HFFc6 (cell line): ENCODE measurements at regions not wholly inside any gene's neighbourhood (a gene's known extent, or its start where the extent isn't known, plus 50 kb on each side); places are given as distances from the start of the nearest gene placed in this dataset.

Experiments used
- DNase-seq: peaks from one replicate; pipeline ENCODE4 v3.0.0-alpha.2; 2018
- H3K27ac Mint-ChIP-seq: 2 replicates; pipeline ENCODE4 v1.8.0; 2020; ENCODE audit warnings: mild to moderate bottlenecking, mixed read lengths
- H3K27me3 Mint-ChIP-seq: 2 replicates; pipeline ENCODE4 v1.8.0; 2021; ENCODE audit warnings: mild to moderate bottlenecking, moderate library complexity, mixed read lengths; ENCODE audit not compliant: insufficient read depth
- H3K36me3 Mint-ChIP-seq: 2 replicates; pipeline ENCODE4 v1.8.0; 2021; ENCODE audit warnings: low read depth, mixed read lengths
- H3K4me1 Mint-ChIP-seq: 2 replicates; pipeline ENCODE4 v1.8.0; 2020; ENCODE audit warnings: low read depth, mixed read lengths
- H3K4me3 Mint-ChIP-seq: 2 replicates; pipeline ENCODE4 v1.8.0; 2020; ENCODE audit warnings: mild to moderate bottlenecking, moderate library complexity, mixed read lengths
- H3K9me3 Mint-ChIP-seq: 2 replicates; pipeline ENCODE4 v1.8.0; 2020; ENCODE audit warnings: mild to moderate bottlenecking, mixed read lengths
- CTCF ChIP-seq: fragments of 200-600 bp; sonication (generic); IDR thresholded peaks from 2 replicates; pipeline ENCODE4 v1.5.0; 2021; ENCODE audit warnings: antibody characterized with exemption, mild to moderate bottlenecking

GRCh38 chr1:172822886-172823285 lies 164.0 kb downstream of the FASLG start:
- Mint-ChIP-seq H3K4me1 (peaks cover 43% of the 10 kb centered on the region), H3K36me3 (0 out of 2 replicates have a peak, but pooled peaks cover 5% of the 10 kb centered on the region), H3K27me3 (no peaks in the 10 kb centered on the region), H3K4me3 (no peak overlapping the region), H3K9me3 (no peaks in the 10 kb centered on the region), H3K27ac (peak overlapping the region; percentile 65; the same call in 1 of the 2 replicates)
- DNase-seq, result no peak
- no peak for TF ChIP-seq CTCF

- H3K27me3 Mint-ChIP-seq, result no peaks in the 10 kb centered on the region
- H3K27ac Mint-ChIP-seq, result peak overlapping the region; percentile 65
Observed at GRCh38 chr1:172823534-172823933, 164.6 kb downstream of the FASLG start.

DNA sequence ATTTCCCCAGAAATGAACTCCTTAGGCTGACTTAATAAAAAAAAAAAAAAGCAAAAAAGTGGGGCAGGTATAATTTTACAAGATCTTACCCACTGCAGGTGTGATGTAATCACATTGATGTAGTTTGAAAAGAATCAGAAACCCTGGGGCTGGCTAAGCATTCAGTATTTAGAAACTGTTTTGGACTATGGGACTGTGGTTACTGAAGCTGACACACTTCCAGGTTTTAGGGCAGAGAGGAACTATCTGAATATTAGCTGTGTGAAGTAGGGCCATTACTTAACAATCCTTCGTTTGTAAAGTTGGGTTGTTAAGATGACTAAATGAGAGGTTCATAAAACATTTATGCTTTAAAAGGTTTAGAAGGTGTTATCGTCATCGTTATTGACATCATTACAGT lies 165.3 kb downstream of the FASLG start:
- H3K36me3 Mint-ChIP-seq, result 0 out of 2 replicates have a peak, but pooled peaks cover 5% of the 10 kb centered on the region
- TF ChIP-seq CTCF, result no peak
- H3K27ac Mint-ChIP-seq, result no peak overlapping the region
- H3K4me3 Mint-ChIP-seq, result no peak overlapping the region
- no peaks in the 10 kb centered on the region for H3K9me3 Mint-ChIP-seq
- peaks cover 43% of the 10 kb centered on the region for H3K4me1 Mint-ChIP-seq
- no peaks in the 10 kb centered on the region for H3K27me3 Mint-ChIP-seq
- no peak for DNase-seq

More at GRCh38 chr1:172823534-172823933, 164.6 kb downstream of the FASLG start:
- TF ChIP-seq CTCF, result no peak
- Mint-ChIP-seq H3K4me3 (no peak overlapping the region), H3K36me3 (0 out of 2 replicates have a peak, but pooled peaks cover 5% of the 10 kb centered on the region), H3K4me1 (peaks cover 43% of the 10 kb centered on the region), H3K9me3 (no peaks in the 10 kb centered on the region)
- DNase-seq, result peak; percentile 21

DNA sequence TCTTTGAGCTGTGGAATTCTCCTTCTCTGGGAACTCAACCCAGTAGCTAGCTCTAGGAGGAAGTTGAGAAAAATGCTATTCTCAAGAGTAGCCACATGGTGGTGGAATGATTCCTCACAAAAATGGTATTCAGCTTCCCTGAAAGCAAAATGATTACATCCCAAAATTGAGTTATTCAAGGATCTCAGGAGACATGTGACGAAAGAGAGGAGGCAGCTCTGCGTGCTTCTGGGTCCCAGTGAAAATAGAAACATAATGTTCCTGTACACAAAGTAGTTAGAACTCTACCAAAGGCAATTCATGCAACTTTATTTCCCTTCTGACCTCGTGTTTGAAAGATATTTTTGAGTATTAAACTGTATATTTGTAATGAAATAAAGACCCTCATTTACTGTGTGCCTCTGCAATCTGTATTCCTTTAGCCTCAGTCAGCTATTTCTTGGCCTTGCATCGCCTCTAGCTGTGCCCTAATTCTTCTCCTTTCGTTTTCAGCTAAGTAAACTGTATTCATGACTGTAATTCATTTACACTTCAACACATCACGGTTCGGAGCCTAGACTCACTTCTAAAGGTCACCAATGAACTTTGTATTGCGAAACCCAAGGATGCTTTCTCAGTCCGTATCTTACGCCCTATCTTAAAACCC lies 167.3 kb downstream of the FASLG start:
- no peaks in the 10 kb centered on the region for H3K27me3 Mint-ChIP-seq
- H3K27ac Mint-ChIP-seq, result no peak overlapping the region
- H3K4me1 Mint-ChIP-seq, result peaks cover 28% of the 10 kb centered on the region
- DNase-seq, result peak; percentile 89
- TF ChIP-seq CTCF, result peak; percentile 88
- no peaks in the 10 kb centered on the region for H3K9me3 Mint-ChIP-seq
- H3K36me3 Mint-ChIP-seq, result peaks cover 12% of the 10 kb centered on the region; the same call in 1 of the 2 replicates
- H3K4me3 Mint-ChIP-seq, result no peak overlapping the region

- TF ChIP-seq CTCF, result no peak
- Mint-ChIP-seq H3K9me3 (no peaks in the 10 kb centered on the region), H3K4me1 (peaks cover 25% of the 10 kb centered on the region), H3K27me3 (no peaks in the 10 kb centered on the region), H3K4me3 (no peak overlapping the region), H3K27ac (no peak overlapping the region), H3K36me3 (peaks cover 13% of the 10 kb centered on the region; the same call in 1 of the 2 replicates)
- no peak for DNase-seq
Observed at GRCh38 chr1:172827301-172827700, 168.4 kb downstream of the FASLG start.
